LNCAP (cell line): ENCODE measurements at regions not wholly inside any gene's neighbourhood (a gene's known extent, or its start where the extent isn't known, plus 50 kb on each side); places are given as distances from the start of the nearest gene placed in this dataset.
A peak's percentile ranks its signal among the peaks of the same experiment; 100 is the strongest.

Experiments used
- TF ChIP-seq, protein P1 (sequence below): fragments of 450-650 bp; IDR thresholded peaks from 2 replicates; pipeline ENCODE4 v1.5.1; 2017; ENCODE audit warnings: mild to moderate bottlenecking

DNA sequence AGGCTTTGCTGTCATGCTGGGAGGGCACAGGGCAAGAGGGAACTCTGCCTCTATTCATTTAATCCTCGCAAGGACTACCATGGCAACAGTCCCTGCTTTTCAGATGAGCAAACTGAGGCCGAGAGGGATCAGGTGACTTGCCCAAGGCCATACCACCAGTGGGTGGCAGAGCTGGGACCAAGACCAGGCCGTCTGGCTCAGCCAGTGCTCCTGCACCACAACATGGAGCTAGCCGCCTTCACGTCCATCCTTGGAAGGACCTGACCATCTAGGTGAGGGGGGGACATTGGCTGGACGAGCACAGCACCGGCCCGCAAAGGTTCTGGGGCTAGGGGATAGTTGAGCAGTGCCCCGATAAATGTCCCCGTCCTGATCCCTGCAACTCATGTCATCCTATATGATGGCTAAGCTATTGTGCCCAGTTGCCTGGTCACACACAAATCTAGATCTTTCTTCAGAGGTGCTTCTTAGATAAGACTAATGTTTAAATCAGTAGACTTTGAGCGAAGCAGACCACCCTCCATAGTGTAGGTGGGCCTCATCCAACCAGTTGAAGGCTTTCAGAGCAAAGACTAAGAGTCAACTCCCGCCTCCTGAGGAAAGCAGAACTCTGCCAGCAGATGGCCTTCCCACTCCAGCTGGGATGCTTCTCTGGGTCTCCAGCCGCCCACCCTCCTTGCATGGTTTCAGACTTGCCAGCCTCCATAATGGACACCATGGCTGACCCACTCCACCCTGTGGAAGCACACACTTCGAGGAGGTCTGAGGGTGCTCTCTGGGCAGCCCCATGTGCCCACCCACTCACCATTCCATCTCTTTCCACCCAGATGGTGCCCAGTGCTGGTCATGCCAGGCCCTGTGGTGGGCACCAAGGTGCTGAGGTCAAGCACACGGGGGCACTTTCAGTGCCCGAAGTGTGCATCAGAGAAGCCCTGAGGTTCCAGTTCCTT lies 214.8 kb upstream of the RAB6C start:
- TF ChIP-seq, protein P1, sequence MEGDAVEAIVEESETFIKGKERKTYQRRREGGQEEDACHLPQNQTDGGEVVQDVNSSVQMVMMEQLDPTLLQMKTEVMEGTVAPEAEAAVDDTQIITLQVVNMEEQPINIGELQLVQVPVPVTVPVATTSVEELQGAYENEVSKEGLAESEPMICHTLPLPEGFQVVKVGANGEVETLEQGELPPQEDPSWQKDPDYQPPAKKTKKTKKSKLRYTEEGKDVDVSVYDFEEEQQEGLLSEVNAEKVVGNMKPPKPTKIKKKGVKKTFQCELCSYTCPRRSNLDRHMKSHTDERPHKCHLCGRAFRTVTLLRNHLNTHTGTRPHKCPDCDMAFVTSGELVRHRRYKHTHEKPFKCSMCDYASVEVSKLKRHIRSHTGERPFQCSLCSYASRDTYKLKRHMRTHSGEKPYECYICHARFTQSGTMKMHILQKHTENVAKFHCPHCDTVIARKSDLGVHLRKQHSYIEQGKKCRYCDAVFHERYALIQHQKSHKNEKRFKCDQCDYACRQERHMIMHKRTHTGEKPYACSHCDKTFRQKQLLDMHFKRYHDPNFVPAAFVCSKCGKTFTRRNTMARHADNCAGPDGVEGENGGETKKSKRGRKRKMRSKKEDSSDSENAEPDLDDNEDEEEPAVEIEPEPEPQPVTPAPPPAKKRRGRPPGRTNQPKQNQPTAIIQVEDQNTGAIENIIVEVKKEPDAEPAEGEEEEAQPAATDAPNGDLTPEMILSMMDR = 0 out of 2 replicates have a peak, but pooled peaks have one; percentile 23

DNA sequence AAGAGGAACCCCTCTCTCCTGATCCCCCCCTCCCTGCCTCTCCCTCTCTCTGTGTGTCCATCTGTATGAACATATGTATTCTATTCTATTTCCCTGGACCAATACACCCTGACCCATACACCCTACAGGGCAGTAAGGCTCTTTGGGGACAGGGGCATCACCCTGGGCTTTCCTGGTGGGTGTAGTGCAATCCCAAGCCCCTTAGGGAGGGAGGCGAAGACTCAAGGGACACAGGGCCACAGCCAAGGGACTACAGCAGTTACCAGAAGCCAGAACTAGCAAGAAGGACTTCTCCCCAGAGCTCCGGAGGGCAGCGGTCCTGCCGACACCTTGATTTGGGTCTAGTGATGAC lies 214.2 kb upstream of the RAB6C start:
- TF ChIP-seq, protein P1 = no peak

DNA sequence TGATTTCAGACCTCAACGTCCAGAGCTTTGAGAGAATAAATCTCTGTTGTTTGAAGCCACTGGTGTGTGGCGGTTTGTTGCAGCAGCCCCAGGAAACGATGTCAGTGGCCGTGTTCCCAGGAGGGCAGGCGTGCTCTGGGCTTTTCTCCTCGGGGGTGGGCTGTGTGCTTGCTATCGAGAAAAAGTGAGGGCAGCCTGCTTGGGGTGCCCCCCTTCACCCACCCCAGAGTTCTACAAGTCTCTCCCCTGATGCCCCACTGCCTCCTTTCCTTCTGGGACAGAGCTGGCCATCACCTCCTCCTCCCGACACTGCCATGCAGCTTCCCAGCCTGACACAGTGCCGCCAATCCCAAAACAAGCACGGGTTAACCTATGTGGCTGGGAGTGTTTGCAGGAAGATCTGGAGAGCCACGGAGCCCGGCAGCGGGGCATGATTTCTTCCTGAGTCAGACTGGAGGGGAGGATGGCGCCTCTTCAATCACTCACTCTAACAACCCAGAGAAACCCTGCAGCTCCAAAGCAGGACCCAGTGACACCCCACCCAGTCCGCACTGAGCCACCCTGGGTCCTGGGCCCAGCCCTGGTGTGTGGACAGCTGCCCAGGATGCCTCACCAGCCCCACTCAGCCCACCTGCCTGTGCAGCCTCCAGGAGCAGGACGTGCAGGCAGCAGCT lies 213.7 kb upstream of the RAB6C start:
- TF ChIP-seq, protein P1 = no peak

DNA sequence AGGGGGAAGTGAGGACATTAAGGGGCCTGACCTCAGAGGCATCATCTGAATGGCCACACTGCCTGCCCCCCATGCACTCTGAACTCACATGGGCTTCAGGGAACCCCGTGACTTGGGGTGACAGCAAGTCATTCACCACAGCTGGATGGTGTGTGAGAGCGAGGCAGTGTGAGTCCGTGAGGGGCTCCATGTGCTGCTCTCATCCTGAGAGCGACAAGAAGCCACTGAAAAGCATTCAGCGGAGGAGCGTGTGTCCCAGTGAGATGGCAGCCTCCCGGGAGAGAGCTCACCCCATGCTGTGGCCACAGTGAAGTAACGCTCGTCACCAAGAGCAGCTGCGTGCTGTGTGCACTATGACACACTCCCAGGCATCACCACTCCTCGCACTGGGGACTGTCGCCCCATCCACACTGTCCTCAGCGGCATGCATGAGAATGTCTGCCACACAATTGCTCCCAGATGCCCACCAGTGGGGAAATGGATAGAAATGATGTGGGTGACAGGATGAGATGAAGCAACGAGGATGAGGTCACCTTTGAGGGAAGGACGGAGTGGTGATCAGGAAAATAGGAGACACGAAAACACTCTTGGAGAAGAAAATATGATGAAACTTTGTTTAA lies 213.0 kb upstream of the RAB6C start:
- TF ChIP-seq, protein P1 = no peak

DNA sequence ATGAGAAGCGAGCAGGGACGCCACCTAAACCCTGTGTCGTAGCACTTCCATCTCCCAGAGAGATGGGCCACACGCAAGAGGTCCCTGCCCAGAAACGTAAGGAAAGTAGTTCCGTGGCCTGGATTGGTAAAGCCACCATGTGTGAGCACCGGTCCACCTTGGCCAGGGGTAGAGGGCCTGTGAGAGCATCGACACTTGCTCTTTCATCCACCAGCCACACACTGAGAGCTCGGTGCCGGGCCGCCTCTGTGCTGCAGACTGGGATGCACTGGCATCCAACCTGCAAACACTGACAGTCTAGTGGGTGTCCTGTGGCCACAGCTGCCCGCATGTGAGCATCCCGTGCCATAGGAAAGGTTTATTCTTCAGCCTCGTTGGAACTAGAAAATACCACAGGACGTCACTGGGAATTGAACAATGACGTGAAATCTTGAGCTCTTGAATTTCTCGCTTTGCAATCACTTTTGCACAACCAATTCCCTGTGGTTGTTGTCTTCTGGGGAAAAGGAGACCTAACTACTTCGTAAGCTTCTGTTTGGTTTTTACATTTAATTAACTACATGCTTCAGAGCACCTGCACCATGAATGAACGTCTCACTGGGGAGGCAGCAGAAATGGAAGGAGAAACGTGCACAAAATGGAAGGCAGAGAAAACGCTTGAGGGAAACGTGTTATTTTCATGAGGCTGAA lies 212.0 kb upstream of the RAB6C start:
- TF ChIP-seq, protein P1 = no peak

DNA sequence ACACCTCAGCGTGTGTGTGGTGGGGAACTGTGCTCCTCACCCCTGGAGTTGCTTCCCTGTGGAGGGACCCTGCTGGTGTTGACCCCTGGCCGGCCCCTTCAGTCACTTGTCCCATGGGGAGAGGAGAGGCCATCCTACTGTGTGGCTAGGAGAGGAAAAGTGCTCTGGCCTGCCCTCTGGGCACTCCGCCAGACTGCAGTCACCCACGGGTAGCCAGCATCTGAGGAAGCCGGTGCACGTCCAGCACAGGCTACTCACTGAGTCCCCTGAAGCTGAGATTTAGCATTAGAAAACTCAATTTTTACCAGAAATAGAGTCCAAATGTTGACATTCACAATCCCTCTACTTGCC lies 211.5 kb upstream of the RAB6C start:
- TF ChIP-seq, protein P1 = no peak

DNA sequence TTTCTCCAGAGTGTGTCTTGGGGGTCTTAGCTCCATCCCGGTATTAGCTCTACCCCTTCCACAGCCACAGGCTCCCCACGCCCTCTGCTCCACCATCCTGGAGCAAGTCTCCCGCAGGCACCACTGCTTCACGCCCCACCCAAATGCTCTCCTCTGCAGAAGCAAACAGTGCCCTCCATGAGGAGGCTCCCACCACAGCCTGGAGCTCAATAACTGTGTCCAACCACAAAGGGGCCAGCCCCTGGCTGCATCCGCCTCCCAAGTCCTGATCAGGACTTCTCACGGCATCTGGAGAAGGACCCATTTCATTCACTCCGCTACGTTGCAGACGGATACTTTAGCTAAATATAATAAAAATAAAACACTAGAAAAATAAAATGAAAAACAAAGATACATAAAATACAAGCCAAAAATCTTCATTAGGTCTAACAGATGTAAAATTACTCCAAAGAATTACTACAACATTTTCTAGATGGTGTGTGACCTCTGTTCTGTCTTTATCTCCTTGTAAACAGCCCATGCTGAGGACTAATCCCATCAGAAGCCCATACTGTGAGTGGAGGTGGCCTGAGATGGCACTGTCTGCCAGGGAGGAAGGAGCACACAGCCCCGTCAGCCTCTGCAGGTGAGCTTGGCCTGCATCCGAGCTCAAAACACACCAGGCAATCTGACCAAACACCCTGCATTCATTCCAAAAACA lies 210.8 kb upstream of the RAB6C start:
- TF ChIP-seq, protein P1 = no peak
